Cardiac fibroblast (primary cell): ENCODE measurements at regions not wholly inside any gene's neighbourhood (a gene's known extent, or its start where the extent isn't known, plus 50 kb on each side); places are given as distances from the start of the nearest gene placed in this dataset.

Experiments used
- DNase-seq, 2 donors: peaks; one replicate each; pipeline versions ENCODE4 v3.0.0 to v3.0.0-alpha.2; 2010; ENCODE audit warnings: low read depth in 2 of 2
- H3K4me3 ChIP-seq, 2 donors: replicated peaks in 1 of 2; 1 replicate in 1 of 2; 2 replicates in 1 of 2; pipeline ENCODE4 v1.5.1; 2011; ENCODE audit warnings: low read depth in 2 of 2, low read length in 2 of 2, mild to moderate bottlenecking in 2 of 2, moderate library complexity in 1 of 2
- CTCF ChIP-seq: IDR thresholded peaks from one replicate; pipeline ENCODE4 v1.5.1; 2011; ENCODE audit warnings: low read depth, mild to moderate bottlenecking, low read length, inconsistent platforms

GRCh38 chr5:125634216-125634835 lies 788.9 kb upstream of the GRAMD2B start:
- TF ChIP-seq CTCF: no peak
- no peak overlapping the region for H3K4me3 ChIP-seq
- no peak for DNase-seq

GRCh38 chr5:125639858-125640257 lies 783.4 kb upstream of the GRAMD2B start:
- no peak overlapping the region for H3K4me3 ChIP-seq
- DNase-seq: no peak
- TF ChIP-seq CTCF: no peak

GRCh38 chr5:125652761-125653160 lies 770.4 kb upstream of the GRAMD2B start:
- no peak for TF ChIP-seq CTCF
- no peak overlapping the region for H3K4me3 ChIP-seq
- no peak for DNase-seq

- TF ChIP-seq CTCF: no peak
- H3K4me3 ChIP-seq: no peak overlapping the region
- DNase-seq: no peak
These were observed 768.8 kb upstream of the GRAMD2B start for GRCh38 chr5:125654392-125654791.

GRCh38 chr5:125655156-125655555 lies 768.1 kb upstream of the GRAMD2B start:
- H3K4me3 ChIP-seq: no peak overlapping the region
- TF ChIP-seq CTCF: no peak
- DNase-seq: no peak

- no peak for TF ChIP-seq CTCF
- DNase-seq: no peak
- H3K4me3 ChIP-seq: no peak overlapping the region
These were observed 765.3 kb upstream of the GRAMD2B start for GRCh38 chr5:125657936-125658335.
